ENCODE measurements at regions not wholly inside any gene's neighbourhood (a gene's known extent, or its start where the extent isn't known, plus 50 kb on each side); places are given as distances from the start of the nearest gene placed in this dataset.

GRCh38 chr4:3831529-3832150 is 65.5 kb downstream of the ADRA2C start:
- no peak for DNase-seq (ENCODE audit: low read depth in 3 of 3)

- no peak for DNase-seq (ENCODE audit: low read depth in 3 of 3)
Observed at GRCh38 chr4:3832536-3833220, 66.5 kb downstream of the ADRA2C start.

DNA sequence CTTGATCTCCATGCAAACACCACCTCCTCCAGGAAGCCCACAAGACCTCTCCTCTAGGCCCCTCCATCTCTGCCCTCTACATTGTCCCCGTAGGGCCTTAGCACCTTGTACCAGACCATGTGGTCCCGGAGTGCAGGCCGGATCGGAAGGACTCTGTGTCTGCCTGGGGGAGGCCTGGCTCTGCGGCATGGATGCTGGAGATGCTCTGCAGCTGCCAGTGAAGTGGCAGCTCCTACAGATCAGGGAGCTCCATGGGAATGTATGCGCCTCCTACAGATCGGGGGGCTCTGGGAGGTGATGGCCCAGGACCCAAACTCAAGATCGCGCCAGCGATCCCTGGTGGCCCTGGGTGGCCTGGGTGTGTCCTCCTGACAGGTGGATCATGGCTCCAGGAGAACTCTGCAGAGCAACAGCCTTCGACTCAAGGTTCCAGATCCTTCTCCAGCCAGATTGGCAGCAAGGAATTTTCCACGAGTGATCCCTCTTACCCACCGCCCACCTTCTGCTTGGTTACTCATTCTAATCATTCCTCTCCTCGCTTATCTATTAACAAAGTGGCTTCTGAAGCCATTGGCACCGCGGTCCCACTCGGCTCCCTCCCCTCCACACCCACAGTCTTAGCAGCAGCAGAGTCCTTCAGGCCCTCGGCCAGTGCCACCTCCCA is 67.3 kb downstream of the ADRA2C start:
- DNase-seq (ENCODE audit: low read depth in 3 of 3) = no peak

DNA sequence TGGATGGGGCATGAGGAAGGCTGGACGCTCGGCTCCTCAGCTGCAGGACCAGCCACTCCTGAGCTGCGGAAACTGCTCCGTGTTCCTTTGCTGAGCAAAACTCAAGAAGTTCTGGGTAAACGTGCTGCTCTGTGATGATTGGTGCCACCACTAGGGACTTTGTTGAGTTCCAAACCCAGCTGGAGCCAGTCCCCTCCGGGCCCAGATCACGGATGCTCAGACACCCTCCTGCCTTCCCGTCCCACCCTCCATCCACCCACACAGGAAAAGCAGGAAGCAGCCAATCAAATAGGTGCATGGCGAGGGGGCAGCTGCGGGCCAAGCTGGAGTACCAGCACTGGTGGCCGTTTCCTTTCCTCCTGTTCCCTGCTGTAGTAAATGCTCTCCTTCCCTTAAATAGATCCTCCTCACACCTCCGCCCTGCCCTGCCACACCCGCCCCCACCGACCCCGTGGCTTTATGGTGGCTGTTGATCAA is 68.0 kb downstream of the ADRA2C start:
- DNase-seq (ENCODE audit: low read depth in 3 of 3) = no peak

- no peak for DNase-seq (ENCODE audit: low read depth in 3 of 3)
Observed at GRCh38 chr4:3834663-3835521, 68.7 kb downstream of the ADRA2C start.

DNA sequence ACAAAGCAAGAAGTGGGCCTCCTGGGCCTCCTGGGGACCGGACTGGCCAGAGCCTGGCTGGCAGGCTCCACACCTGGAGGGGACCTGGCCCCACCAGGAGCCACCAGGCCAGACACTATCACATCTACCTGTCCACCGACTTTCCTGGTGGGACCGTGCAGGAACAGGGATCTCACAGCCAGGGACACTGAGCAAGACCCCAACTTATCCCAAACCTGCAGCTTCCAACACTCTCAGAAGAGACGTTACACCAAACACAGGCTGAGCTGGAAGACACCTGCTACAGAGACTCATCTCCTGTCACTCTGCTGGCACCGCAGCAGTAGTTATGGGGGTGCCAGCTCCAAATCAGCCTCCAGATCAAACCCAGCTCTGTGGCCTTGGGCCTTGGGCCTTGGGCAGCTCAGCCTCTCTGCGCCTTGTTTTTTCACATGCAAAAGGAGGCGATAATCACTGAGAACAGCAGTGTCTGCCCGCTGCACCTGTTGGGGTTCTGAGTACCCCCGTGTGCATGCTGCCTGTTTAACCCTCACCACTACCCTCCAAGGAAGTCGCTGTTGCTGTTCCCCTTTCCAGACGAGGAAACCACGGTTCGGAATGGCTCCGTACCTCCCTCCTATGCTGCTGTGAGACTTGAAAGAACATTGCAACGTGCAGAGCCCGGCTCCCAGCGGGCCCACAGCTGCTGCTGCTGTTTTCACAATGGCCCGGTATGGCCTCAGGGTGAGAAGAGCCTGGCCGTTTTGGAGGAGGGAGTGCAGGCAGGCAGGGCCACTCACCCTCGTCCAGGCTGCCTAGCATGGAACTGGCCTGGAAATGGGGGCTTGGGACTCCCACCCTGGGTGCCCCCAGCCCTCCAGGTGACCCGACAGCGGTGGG is 69.6 kb downstream of the ADRA2C start:
- no peak for DNase-seq (ENCODE audit: low read depth in 3 of 3)

- no peak for DNase-seq (ENCODE audit: low read depth in 3 of 3)
Observed at GRCh38 chr4:3836406-3836755, 70.2 kb downstream of the ADRA2C start.

GRCh38 chr4:3836756-3837601 is 70.8 kb downstream of the ADRA2C start:
- peak in 1 of 3 donors; percentile 5 for DNase-seq (ENCODE audit: low read depth in 3 of 3)

GRCh38 chr4:3838437-3839380 is 72.5 kb downstream of the ADRA2C start:
- DNase-seq (ENCODE audit: low read depth in 3 of 3) = no peak

DNA sequence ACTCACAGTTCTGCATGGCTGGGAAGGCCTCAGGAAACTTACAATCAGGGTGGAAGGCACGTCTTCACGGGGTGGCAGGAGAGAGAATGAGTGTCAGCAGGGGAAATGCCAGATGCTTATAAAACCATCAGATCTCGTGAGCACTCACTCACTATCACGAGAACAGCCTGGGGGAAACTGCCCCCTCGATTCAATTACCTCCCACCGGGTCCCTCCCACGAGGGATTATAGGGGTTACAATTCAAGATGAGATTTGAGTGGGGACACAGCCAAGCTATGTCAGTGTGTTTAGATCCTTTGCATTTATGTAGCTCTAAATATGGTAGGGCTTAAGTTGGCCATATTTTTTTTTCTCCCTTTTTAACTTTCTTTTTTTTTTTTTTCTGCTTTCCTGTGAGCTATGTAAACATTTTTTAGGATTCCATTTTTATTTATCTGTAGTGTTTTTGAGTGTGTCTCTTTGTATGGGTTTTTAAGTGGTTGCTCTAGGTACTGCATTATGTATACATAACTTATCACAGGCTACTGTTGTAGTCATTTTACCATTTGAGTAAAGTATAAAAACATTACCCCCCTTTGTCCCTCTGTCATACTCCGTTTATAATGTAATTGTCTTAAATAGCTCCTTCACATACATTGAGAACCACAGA is 79.0 kb downstream of the ADRA2C start:
- DNase-seq (ENCODE audit: low read depth in 3 of 3) = no peak

DNA sequence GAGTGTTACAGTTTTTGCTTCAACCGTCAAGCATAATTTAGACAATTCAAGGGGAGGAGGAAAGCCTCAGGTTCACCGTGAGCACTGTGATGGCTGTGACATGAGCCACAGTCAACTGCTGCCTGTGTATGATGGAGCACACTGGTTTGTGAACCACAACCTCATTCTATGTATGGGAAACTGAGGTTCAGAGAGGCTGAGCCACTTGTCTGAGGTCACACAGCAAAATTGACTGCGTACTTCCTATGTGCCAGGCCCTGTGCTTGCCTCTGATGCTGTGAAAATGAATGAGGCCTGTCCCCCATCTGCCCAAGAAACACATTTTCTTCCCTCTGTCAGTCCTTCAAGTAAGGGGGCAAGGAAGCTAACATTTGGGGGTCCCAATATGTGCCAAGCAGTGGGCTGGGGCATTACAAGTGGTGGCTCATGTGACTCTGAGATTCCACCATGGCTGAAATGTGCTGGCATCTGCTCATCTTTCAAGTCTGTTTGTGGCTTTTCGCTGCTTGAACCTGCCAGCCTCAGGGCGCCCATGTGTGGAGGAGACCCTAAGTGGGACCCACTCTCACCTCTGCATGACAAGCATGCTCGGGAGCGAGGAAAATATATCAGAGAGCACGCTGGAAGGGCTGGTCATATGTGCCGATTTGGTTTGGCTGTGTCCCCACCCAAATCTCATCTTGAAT is 79.7 kb downstream of the ADRA2C start:
- DNase-seq (ENCODE audit: low read depth in 3 of 3) = no peak

DNA sequence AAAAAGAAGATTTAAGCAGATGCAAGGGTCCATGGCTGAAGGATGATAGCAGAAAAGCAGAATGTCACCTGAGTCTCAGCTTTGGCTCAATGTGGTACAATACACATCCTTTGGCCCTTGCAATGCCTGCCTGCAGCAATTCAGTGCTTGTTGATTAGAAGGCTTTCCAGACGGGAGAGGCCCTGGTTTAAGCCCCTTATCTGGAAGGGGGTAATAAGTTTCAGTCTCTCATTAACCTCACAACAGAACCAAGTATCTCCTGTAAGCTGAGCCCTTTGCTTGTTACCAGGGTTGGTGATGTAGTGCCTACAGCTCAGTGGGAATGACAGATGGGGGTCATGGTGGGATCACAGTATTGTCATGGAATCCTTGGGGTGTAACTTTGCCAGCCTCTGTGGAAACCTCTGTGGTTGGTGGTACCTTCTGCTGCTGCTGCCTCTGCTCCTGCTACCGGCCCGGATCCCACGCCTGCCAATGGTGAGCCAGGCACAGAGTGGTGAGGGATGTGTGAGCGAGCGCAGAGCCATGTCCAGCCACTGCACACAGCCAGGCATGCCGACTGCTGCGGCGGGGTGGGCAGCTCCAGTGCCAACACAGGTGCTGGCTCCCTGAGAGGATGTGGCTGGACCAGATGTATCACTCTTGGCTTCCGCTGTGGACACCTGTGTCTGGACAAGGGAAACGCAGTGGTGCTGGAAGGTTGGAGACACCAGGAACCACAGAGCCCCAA is 81.2 kb downstream of the ADRA2C start:
- DNase-seq (ENCODE audit: low read depth in 3 of 3) = no peak

DNA sequence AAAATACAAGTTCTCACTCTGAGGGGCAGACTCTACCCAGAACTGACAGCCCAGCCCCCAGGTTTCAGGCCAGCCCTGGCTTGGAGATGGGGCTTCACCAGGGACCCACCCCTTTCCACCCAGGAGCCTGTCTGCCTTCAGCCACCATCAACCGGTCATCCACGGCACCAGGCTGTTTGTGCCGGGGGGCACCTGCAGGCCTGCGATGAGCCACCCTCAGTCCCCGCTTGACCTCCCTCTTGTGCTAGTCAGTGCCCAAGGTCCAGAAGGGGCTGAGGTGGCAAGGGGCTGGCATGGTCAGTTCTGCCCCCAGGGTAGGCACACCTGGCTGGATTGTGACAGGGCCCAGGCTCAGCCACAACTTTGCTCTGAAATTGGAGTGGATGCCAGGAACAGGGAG is 82.1 kb downstream of the ADRA2C start:
- DNase-seq (ENCODE audit: low read depth in 3 of 3) = no peak

DNA sequence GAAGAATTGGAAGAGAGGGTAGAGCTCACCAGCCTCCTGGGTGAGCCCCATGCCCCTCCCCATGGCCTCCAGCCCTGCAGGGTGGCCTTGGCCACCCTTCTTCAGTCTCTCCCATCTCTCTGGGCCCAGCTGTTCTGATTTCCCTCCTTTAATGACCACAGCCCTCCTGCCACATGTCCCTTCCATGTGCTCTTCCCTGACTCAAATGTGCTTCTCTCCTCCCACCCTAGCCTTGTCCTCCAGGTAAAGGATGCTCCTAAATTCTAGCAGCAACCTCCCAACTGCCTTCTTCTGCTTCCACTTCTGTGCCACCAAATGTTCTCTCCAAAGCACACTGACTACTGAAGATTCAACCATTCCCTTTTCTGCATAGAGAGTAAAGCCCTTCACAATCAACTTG is 83.0 kb downstream of the ADRA2C start:
- no peak for DNase-seq (ENCODE audit: low read depth in 3 of 3)

GRCh38 chr4:3850128-3850527 is 83.9 kb downstream of the ADRA2C start:
- DNase-seq (ENCODE audit: low read depth in 3 of 3) = no peak

DNA sequence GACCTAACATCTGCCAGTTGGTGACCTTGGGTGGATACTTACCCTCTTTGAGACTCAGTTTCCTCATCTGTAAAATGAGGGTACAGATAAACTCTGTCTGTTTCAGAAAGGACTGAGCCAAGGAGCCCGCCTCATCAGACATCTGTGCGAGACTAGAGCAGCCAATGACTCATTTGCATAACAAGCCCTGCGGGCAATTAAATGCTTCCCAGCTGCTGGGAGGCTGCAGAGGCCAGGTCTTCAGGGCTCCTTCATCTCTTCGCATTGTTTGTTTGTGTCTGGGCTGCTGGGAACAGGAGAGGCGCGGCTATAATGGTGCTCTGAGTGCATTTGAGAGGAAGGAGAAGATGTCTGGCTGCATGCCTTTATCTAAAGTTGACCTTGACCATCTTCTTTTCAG is 85.0 kb downstream of the ADRA2C start:
- no peak for DNase-seq (ENCODE audit: low read depth in 3 of 3)

- DNase-seq (ENCODE audit: low read depth in 3 of 3) = no peak
Observed at GRCh38 chr4:3851881-3852280, 85.7 kb downstream of the ADRA2C start.
